NCI-H1048 (cell line): ENCODE measurements at regions not wholly inside any gene's neighbourhood (a gene's known extent, or its start where the extent isn't known, plus 50 kb on each side); places are given as distances from the start of the nearest gene placed in this dataset.

Experiments used
- DNase-seq: peaks from one replicate; lab custom pipeline; 2025; lab: John Stamatoyannopoulos, UW

GRCh38 chr7:52897288-52897687 lies 138.1 kb upstream of the POM121L12 start:
- no peak for DNase-seq

- no peak for DNase-seq
These were observed 158.2 kb upstream of the POM121L12 start for GRCh38 chr7:52877240-52877639.

GRCh38 chr7:52876402-52876801 lies 159.0 kb upstream of the POM121L12 start:
- no peak for DNase-seq

- no peak for DNase-seq
These were observed 171.8 kb upstream of the POM121L12 start for GRCh38 chr7:52863652-52864051.

GRCh38 chr7:52862321-52862720 lies 173.1 kb upstream of the POM121L12 start:
- no peak for DNase-seq

- no peak for DNase-seq
These were observed 178.1 kb upstream of the POM121L12 start for GRCh38 chr7:52857367-52857766.

GRCh38 chr7:52854681-52855080 lies 180.8 kb upstream of the POM121L12 start:
- DNase-seq: no peak

GRCh38 chr7:52851547-52851946 lies 183.9 kb upstream of the POM121L12 start:
- no peak for DNase-seq

GRCh38 chr7:52843436-52843835 lies 192.0 kb upstream of the POM121L12 start:
- no peak for DNase-seq

GRCh38 chr7:52842202-52842900 lies 193.1 kb upstream of the POM121L12 start:
- DNase-seq: peak; percentile 10

- no peak for DNase-seq
These were observed 196.4 kb upstream of the POM121L12 start for GRCh38 chr7:52838981-52839411.

- peak; percentile 15 for DNase-seq
These were observed 204.1 kb upstream of the POM121L12 start for GRCh38 chr7:52831321-52831720.

GRCh38 chr7:52830801-52831200 lies 204.6 kb upstream of the POM121L12 start:
- DNase-seq: no peak

GRCh38 chr7:52826515-52827265 lies 208.7 kb upstream of the POM121L12 start:
- DNase-seq: no peak

GRCh38 chr7:52825611-52826010 lies 209.8 kb upstream of the POM121L12 start:
- no peak for DNase-seq

GRCh38 chr7:52811537-52811936 lies 223.9 kb upstream of the POM121L12 start:
- no peak for DNase-seq

- DNase-seq: no peak
These were observed 235.6 kb upstream of the POM121L12 start for GRCh38 chr7:52799817-52800216.

GRCh38 chr7:52797801-52798200 lies 237.6 kb upstream of the POM121L12 start:
- DNase-seq: no peak

GRCh38 chr7:52794621-52795020 lies 240.8 kb upstream of the POM121L12 start:
- peak; percentile 66 for DNase-seq

- DNase-seq: no peak
These were observed 244.2 kb upstream of the POM121L12 start for GRCh38 chr7:52791176-52791700.

- no peak for DNase-seq
These were observed 249.3 kb upstream of the POM121L12 start for GRCh38 chr7:52786174-52786573.

GRCh38 chr7:52782348-52782747 lies 253.1 kb upstream of the POM121L12 start:
- DNase-seq: no peak

GRCh38 chr7:52781250-52781649 lies 254.2 kb upstream of the POM121L12 start:
- DNase-seq: no peak
